GM12878 (cell line): ENCODE measurements at regions not wholly inside any gene's neighbourhood (a gene's known extent, or its start where the extent isn't known, plus 50 kb on each side); places are given as distances from the start of the nearest gene placed in this dataset.

Source experiments
- ASH2L ChIP-seq: fragments of 300-600, 200-600 bp; sonication (generic); IDR thresholded peaks from 2 replicates; pipeline ENCODE4 v1.6.1; 2017; ENCODE audit warnings: low read depth, mild to moderate bottlenecking, borderline replicate concordance
- DPF2 ChIP-seq: fragments of 450-650 bp; IDR thresholded peaks from 2 replicates; pipeline ENCODE4 v1.6.1; 2017; ENCODE audit warnings: mild to moderate bottlenecking
- E2F8 ChIP-seq: fragments of 450-650 bp; IDR thresholded peaks from 2 replicates; pipeline ENCODE4 v1.6.1; 2018; ENCODE audit warnings: mild to moderate bottlenecking, low read depth, moderate library complexity; ENCODE audit not compliant: partially characterized antibody
- EP300 ChIP-seq, 2 experiments: fragments of 150-350 bp in 1 of 2; IDR thresholded peaks; 2 replicates each; pipeline ENCODE4 v1.6.1; 2011 to 2012; ENCODE audit warnings: low read depth in 2 of 2, low read length in 2 of 2, borderline replicate concordance in 1 of 2, improper control_type of control experiment in 1 of 2, inconsistent platforms in 1 of 2; ENCODE audit not compliant: control insufficient read depth in 1 of 2
- ETV6 ChIP-seq, 2 experiments: fragments of 450-650 bp in 1 of 2; IDR thresholded peaks in 1 of 2; conservative IDR thresholded peaks in 1 of 2; 2 replicates each; pipeline ENCODE4 v1.6.1; 2014; ENCODE audit warnings: antibody characterized with exemption in 1 of 2, borderline replicate concordance in 1 of 2, low read depth in 1 of 2, mild to moderate bottlenecking in 1 of 2, moderate library complexity in 1 of 2
- FOS ChIP-seq: IDR thresholded peaks from 3 replicates; pipeline ENCODE4 v1.6.1; 2011; ENCODE audit warnings: borderline replicate concordance; ENCODE audit not compliant: insufficient read length; ENCODE audit errors: extremely low read depth
- GABPA ChIP-seq: IDR thresholded peaks from 2 replicates; pipeline ENCODE4 v1.6.1; 2014; ENCODE audit warnings: antibody characterized with exemption, low read depth, mild to moderate bottlenecking, inconsistent platforms
- JUNB ChIP-seq: IDR thresholded peaks from 2 replicates; pipeline ENCODE4 v1.6.1; 2016; ENCODE audit warnings: antibody characterized with exemption, mild to moderate bottlenecking
- NFXL1 ChIP-seq: fragments of 450-650 bp; IDR thresholded peaks from 2 replicates; pipeline ENCODE4 v1.6.1; 2017; ENCODE audit warnings: antibody characterized with exemption, mild to moderate bottlenecking, borderline replicate concordance
- PAX5 ChIP-seq: IDR thresholded peaks from 2 replicates; pipeline ENCODE4 v1.6.1; 2011; ENCODE audit warnings: low read depth, low read length, borderline replicate concordance
- SMAD1 ChIP-seq: fragments of 450-650 bp; IDR thresholded peaks from 2 replicates; pipeline ENCODE4 v1.6.1; 2018; ENCODE audit warnings: mild to moderate bottlenecking, low read depth; ENCODE audit not compliant: partially characterized antibody
- ZNF24 ChIP-seq: fragments of 450-650 bp; IDR thresholded peaks from 2 replicates; pipeline ENCODE4 v1.6.1; 2017; ENCODE audit warnings: antibody characterized with exemption, mild to moderate bottlenecking

GRCh38 chr2:238765590-238765989 lies 82.3 kb upstream of the TWIST2 start (continued):
- TF ChIP-seq GABPA: no peak
- TF ChIP-seq PAX5: no peak
- no peak for TF ChIP-seq DPF2
- no peak for TF ChIP-seq SMAD1
- TF ChIP-seq EP300 (IDR thresholded peaks at IDR 0.05; ENCODE audit: borderline replicate concordance in 1 of 2, control insufficient read depth in 1 of 2, low read depth in 2 of 2, low read length in 2 of 2): no peak
- no peak for TF ChIP-seq ETV6 (conservative IDR thresholded peaks at IDR 0.05 in 1 of 2, IDR thresholded peaks at IDR 0.05 in 1 of 2; ENCODE audit: borderline replicate concordance in 1 of 2, low read depth in 1 of 2)
- TF ChIP-seq ASH2L: no peak
- no peak for TF ChIP-seq E2F8
- no peak for TF ChIP-seq JUNB
- TF ChIP-seq NFXL1: no peak
- no peak for TF ChIP-seq ZNF24
- TF ChIP-seq FOS: no peak
